IPS-18a (cell line): ENCODE measurements at regions not wholly inside any gene's neighbourhood (a gene's known extent, or its start where the extent isn't known, plus 50 kb on each side); places are given as distances from the start of the nearest gene placed in this dataset.

Source experiments
- H3K27ac ChIP-seq: one replicate; pipeline ENCODE4 v1.5.1; 2013; ENCODE audit warnings: low read length
- H3K27me3 ChIP-seq: one replicate; pipeline ENCODE4 v1.6.1; 2013; ENCODE audit warnings: mild to moderate bottlenecking, low read length; ENCODE audit not compliant: control insufficient read depth, insufficient read depth
- H3K36me3 ChIP-seq: one replicate; pipeline ENCODE4 v1.6.1; 2013; ENCODE audit warnings: low read depth, low read length; ENCODE audit not compliant: control insufficient read depth
- H3K4me1 ChIP-seq: one replicate; pipeline ENCODE4 v1.6.1; 2013; ENCODE audit warnings: low read depth, low read length; ENCODE audit not compliant: control insufficient read depth
- H3K4me3 ChIP-seq: one replicate; pipeline ENCODE4 v1.5.1; 2013; ENCODE audit warnings: low read length
- H3K9ac ChIP-seq: one replicate; pipeline ENCODE4 v1.6.1; 2013; ENCODE audit warnings: mild to moderate bottlenecking, low read length, moderate library complexity
- H3K9me3 ChIP-seq: one replicate; pipeline ENCODE4 v1.6.1; 2013; ENCODE audit warnings: low read depth, low read length; ENCODE audit not compliant: control insufficient read depth

GRCh38 chr2:199682001-199682400, 169.0 kb downstream of the FTCDNL1 start:
- Histone ChIP-seq H3K9me3 (no peaks in the 10 kb centered on the region), H3K4me1 (peaks cover 6% of the 10 kb centered on the region)

GRCh38 chr2:199680482-199680881, 170.5 kb downstream of the FTCDNL1 start:
- H3K27ac ChIP-seq, result no peak overlapping the region
- H3K9ac ChIP-seq, result no peak overlapping the region
- no peaks in the 10 kb centered on the region for H3K9me3 ChIP-seq
- H3K36me3 ChIP-seq, result no peaks in the 10 kb centered on the region
- H3K27me3 ChIP-seq, result no peaks in the 10 kb centered on the region
- H3K4me3 ChIP-seq, result no peak overlapping the region
- peaks cover 6% of the 10 kb centered on the region for H3K4me1 ChIP-seq

More at GRCh38 chr2:199682001-199682400, 169.0 kb downstream of the FTCDNL1 start:
- Histone ChIP-seq H3K27me3 (no peaks in the 10 kb centered on the region), H3K36me3 (no peaks in the 10 kb centered on the region), H3K4me3 (no peak overlapping the region), H3K27ac (no peak overlapping the region), H3K9ac (no peak overlapping the region)

- Histone ChIP-seq H3K27ac (no peak overlapping the region), H3K4me1 (peaks cover 6% of the 10 kb centered on the region), H3K4me3 (no peak overlapping the region), H3K9me3 (no peaks in the 10 kb centered on the region), H3K9ac (no peak overlapping the region), H3K27me3 (no peaks in the 10 kb centered on the region), H3K36me3 (no peaks in the 10 kb centered on the region)
Observed at GRCh38 chr2:199679883-199680282, 171.1 kb downstream of the FTCDNL1 start.

- Histone ChIP-seq H3K9me3 (no peaks in the 10 kb centered on the region), H3K4me3 (no peak overlapping the region)
Observed at GRCh38 chr2:199677881-199678280, 173.1 kb downstream of the FTCDNL1 start.

GRCh38 chr2:199668645-199669044, 182.3 kb downstream of the FTCDNL1 start:
- Histone ChIP-seq H3K4me3 (no peak overlapping the region), H3K36me3 (no peaks in the 10 kb centered on the region), H3K9ac (no peak overlapping the region), H3K27me3 (no peaks in the 10 kb centered on the region), H3K9me3 (no peaks in the 10 kb centered on the region), H3K27ac (no peak overlapping the region), H3K4me1 (no peaks in the 10 kb centered on the region)

More at GRCh38 chr2:199677881-199678280, 173.1 kb downstream of the FTCDNL1 start:
- H3K27ac ChIP-seq, result no peak overlapping the region
- no peaks in the 10 kb centered on the region for H3K36me3 ChIP-seq
- H3K27me3 ChIP-seq, result no peaks in the 10 kb centered on the region
- H3K4me1 ChIP-seq, result peaks cover 6% of the 10 kb centered on the region
- no peak overlapping the region for H3K9ac ChIP-seq

- no peak overlapping the region for H3K9ac ChIP-seq
- H3K27ac ChIP-seq, result no peak overlapping the region
- no peaks in the 10 kb centered on the region for H3K27me3 ChIP-seq
- no peaks in the 10 kb centered on the region for H3K36me3 ChIP-seq
- peaks cover 5% of the 10 kb centered on the region for H3K4me1 ChIP-seq
- H3K9me3 ChIP-seq, result no peaks in the 10 kb centered on the region
- no peak overlapping the region for H3K4me3 ChIP-seq
Observed at GRCh38 chr2:199663157-199663556, 187.8 kb downstream of the FTCDNL1 start.

- H3K9ac ChIP-seq, result no peak overlapping the region
- H3K27me3 ChIP-seq, result no peaks in the 10 kb centered on the region
- H3K36me3 ChIP-seq, result no peaks in the 10 kb centered on the region
- H3K9me3 ChIP-seq, result no peaks in the 10 kb centered on the region
- H3K4me3 ChIP-seq, result no peak overlapping the region
- H3K27ac ChIP-seq, result no peak overlapping the region
- peaks cover 5% of the 10 kb centered on the region for H3K4me1 ChIP-seq
Observed at GRCh38 chr2:199662255-199662654, 188.7 kb downstream of the FTCDNL1 start.

GRCh38 chr2:199660167-199660566, 190.8 kb downstream of the FTCDNL1 start:
- H3K36me3 ChIP-seq, result no peaks in the 10 kb centered on the region
- H3K27me3 ChIP-seq, result no peaks in the 10 kb centered on the region
- H3K4me1 ChIP-seq, result peaks cover 5% of the 10 kb centered on the region
- H3K27ac ChIP-seq, result no peak overlapping the region
- H3K9ac ChIP-seq, result no peak overlapping the region
- H3K4me3 ChIP-seq, result no peak overlapping the region
- no peaks in the 10 kb centered on the region for H3K9me3 ChIP-seq

GRCh38 chr2:199659207-199659606, 191.8 kb downstream of the FTCDNL1 start:
- no peak overlapping the region for H3K9ac ChIP-seq
- peak overlapping the region; percentile 51 for H3K4me3 ChIP-seq
- no peaks in the 10 kb centered on the region for H3K27me3 ChIP-seq
- H3K36me3 ChIP-seq, result no peaks in the 10 kb centered on the region
- H3K4me1 ChIP-seq, result peaks cover 5% of the 10 kb centered on the region
- H3K9me3 ChIP-seq, result peaks cover 4% of the 10 kb centered on the region
- H3K27ac ChIP-seq, result no peak overlapping the region

- Histone ChIP-seq H3K27ac (no peak overlapping the region), H3K36me3 (no peaks in the 10 kb centered on the region), H3K9me3 (no peaks in the 10 kb centered on the region), H3K4me3 (no peak overlapping the region), H3K27me3 (no peaks in the 10 kb centered on the region), H3K9ac (no peak overlapping the region), H3K4me1 (no peaks in the 10 kb centered on the region)
Observed at GRCh38 chr2:199646439-199646838, 188.7 kb upstream of the SATB2 start.

GRCh38 chr2:199631129-199631528, 173.4 kb upstream of the SATB2 start:
- Histone ChIP-seq H3K9ac (no peak overlapping the region), H3K9me3 (no peaks in the 10 kb centered on the region), H3K27ac (no peak overlapping the region), H3K4me1 (no peaks in the 10 kb centered on the region), H3K36me3 (no peaks in the 10 kb centered on the region), H3K27me3 (no peaks in the 10 kb centered on the region), H3K4me3 (no peak overlapping the region)

GRCh38 chr2:199629301-199629700, 171.6 kb upstream of the SATB2 start:
- H3K4me1 ChIP-seq, result no peaks in the 10 kb centered on the region

More at GRCh38 chr2:199629301-199629700, 171.6 kb upstream of the SATB2 start:
- Histone ChIP-seq H3K9me3 (no peaks in the 10 kb centered on the region), H3K36me3 (no peaks in the 10 kb centered on the region), H3K4me3 (no peak overlapping the region), H3K27me3 (no peaks in the 10 kb centered on the region), H3K9ac (no peak overlapping the region), H3K27ac (no peak overlapping the region)
